ENCODE measurements at regions not wholly inside any gene's neighbourhood (a gene's known extent, or its start where the extent isn't known, plus 50 kb on each side); places are given as distances from the start of the nearest gene placed in this dataset.

GRCh38 chr17:77074681-77075080 lies 66.1 kb upstream of the SEC14L1 start:
- H3K4me3 ChIP-seq (replicated peaks; ENCODE audit: insufficient read depth, low read length), result no peak overlapping the region
- no peaks in the 10 kb centered on the region for H3K27me3 ChIP-seq (ENCODE audit: insufficient read depth, poor library complexity, severe bottlenecking)
- TF ChIP-seq REST (IDR thresholded peaks at IDR 0.05; ENCODE audit: insufficient replicate concordance, low read depth) (no peak), POLR2AphosphoS5 (IDR thresholded peaks at IDR 0.05; ENCODE audit: low read depth) (no peak), GABPA (IDR thresholded peaks at IDR 0.05; ENCODE audit: low read depth) (no peak), SPI1 (IDR thresholded peaks at IDR 0.05; ENCODE audit: borderline replicate concordance, low read depth) (no peak), CTCF (IDR thresholded peaks at IDR 0.05; ENCODE audit: insufficient read depth, low read length) (no peak)
- no peak overlapping the region for H3K27ac ChIP-seq (replicated peaks)
- no peak for DNase-seq (ENCODE audit: low read depth in 1 of 2, low spot score in 1 of 2)

GRCh38 chr17:77076124-77076830 lies 64.5 kb upstream of the SEC14L1 start:
- no peak for TF ChIP-seq SPI1 (IDR thresholded peaks at IDR 0.05; ENCODE audit: borderline replicate concordance, low read depth)
- TF ChIP-seq CTCF (IDR thresholded peaks at IDR 0.05; ENCODE audit: insufficient read depth, low read length), result no peak
- TF ChIP-seq REST (IDR thresholded peaks at IDR 0.05; ENCODE audit: insufficient replicate concordance, low read depth), result no peak
- no peak for TF ChIP-seq POLR2AphosphoS5 (IDR thresholded peaks at IDR 0.05; ENCODE audit: low read depth)
- TF ChIP-seq GABPA (IDR thresholded peaks at IDR 0.05; ENCODE audit: low read depth), result no peak
- Histone ChIP-seq H3K27me3 (ENCODE audit: insufficient read depth, poor library complexity, severe bottlenecking) (no peaks in the 10 kb centered on the region), H3K27ac (replicated peaks) (no peak overlapping the region), H3K4me3 (replicated peaks; ENCODE audit: insufficient read depth, low read length) (no peak overlapping the region)
- no peak for DNase-seq (ENCODE audit: low read depth in 1 of 2, low spot score in 1 of 2)

GRCh38 chr17:77083531-77083930 lies 57.2 kb upstream of the SEC14L1 start:
- H3K27me3 ChIP-seq (ENCODE audit: insufficient read depth, poor library complexity, severe bottlenecking), result no peaks in the 10 kb centered on the region
- DNase-seq (ENCODE audit: low read depth in 1 of 2, low spot score in 1 of 2), result no peak
- H3K4me3 ChIP-seq (replicated peaks; ENCODE audit: insufficient read depth, low read length), result no peak overlapping the region
- TF ChIP-seq POLR2AphosphoS5 (IDR thresholded peaks at IDR 0.05; ENCODE audit: low read depth) (no peak), CTCF (IDR thresholded peaks at IDR 0.05; ENCODE audit: insufficient read depth, low read length) (no peak), GABPA (IDR thresholded peaks at IDR 0.05; ENCODE audit: low read depth) (no peak), SPI1 (IDR thresholded peaks at IDR 0.05; ENCODE audit: borderline replicate concordance, low read depth) (no peak), REST (IDR thresholded peaks at IDR 0.05; ENCODE audit: insufficient replicate concordance, low read depth) (no peak)
- no peak overlapping the region for H3K27ac ChIP-seq (replicated peaks)

Data from HL-60 (cell line).